HepG2 (cell line): ENCODE measurements at regions not wholly inside any gene's neighbourhood (a gene's known extent, or its start where the extent isn't known, plus 50 kb on each side); places are given as distances from the start of the nearest gene placed in this dataset.

Source experiments
- AGO2 ChIP-seq: fragments of 200-400 bp; formaldehyde crosslinking; optimal IDR thresholded peaks from 2 replicates; pipeline ENCODE3; 2017; ENCODE audit warnings: mild to moderate bottlenecking, low read depth, low read length, moderate library complexity
- CEBPG ChIP-seq: IDR thresholded peaks from 2 replicates; pipeline ENCODE4 v1.6.1; 2016
- CREB3 ChIP-seq: sonication (generic); formaldehyde crosslinking; IDR thresholded peaks from 2 replicates; pipeline ENCODE4 v1.5.0; 2020; ENCODE audit warnings: missing genetic modification reagents
- ELF1 ChIP-seq: sonication (generic); formaldehyde crosslinking; IDR thresholded peaks from 2 replicates; pipeline ENCODE4 v1.4.0; 2020; ENCODE audit warnings: missing genetic modification reagents
- FOXA1 ChIP-seq, 2 experiments: fragments of 450-650 bp in 1 of 2; sonication (generic) in 1 of 2; formaldehyde crosslinking in 1 of 2; IDR thresholded peaks; 2 replicates each; pipeline versions ENCODE4 v1.4.0 to v1.6.1; 2016 to 2020; ENCODE audit warnings: missing genetic modification reagents in 1 of 2
- FOXP1 ChIP-seq, 2 experiments: fragments of 450-650 bp in 1 of 2; IDR thresholded peaks; 2 replicates each; pipeline ENCODE4 v1.6.1; 2017 to 2018; ENCODE audit warnings: antibody characterized with exemption in 1 of 2
- HIC2 ChIP-seq: sonication (generic); formaldehyde crosslinking; IDR thresholded peaks from 2 replicates; pipeline ENCODE4 v1.9.0; 2022; ENCODE audit warnings: low read depth, missing genetic modification reagents
- IKZF5 ChIP-seq: IDR thresholded peaks from 2 replicates; pipeline ENCODE4 v1.6.1; 2018; ENCODE audit warnings: missing genetic modification reagents, mild to moderate bottlenecking, missing compliant biosample characterization
- KDM1A ChIP-seq: IDR thresholded peaks from 2 replicates; pipeline ENCODE4 v1.6.1; 2016; ENCODE audit warnings: missing compliant biosample characterization
- PPARG ChIP-seq: conservative IDR thresholded peaks from 2 replicates; pipeline ENCODE4 v1.6.1; 2016; ENCODE audit warnings: missing biosample characterization, missing genetic modification reagents
- REPIN1 ChIP-seq: sonication (generic); formaldehyde crosslinking; IDR thresholded peaks from 2 replicates; pipeline ENCODE4 v1.8.0; 2022; ENCODE audit warnings: missing genetic modification reagents, low read depth, mild to moderate bottlenecking, borderline replicate concordance
- RNF219 ChIP-seq: sonication (generic); formaldehyde crosslinking; IDR thresholded peaks from 2 replicates; pipeline ENCODE4 v1.5.0; 2020; ENCODE audit warnings: mild to moderate bottlenecking, missing genetic modification reagents
- SMARCC2 ChIP-seq: fragments of 450-650 bp; IDR thresholded peaks from 2 replicates; pipeline ENCODE4 v1.6.1; 2017; ENCODE audit warnings: antibody characterized with exemption, mild to moderate bottlenecking
- SP1 ChIP-seq, 2 experiments: fragments of 450-650 bp in 1 of 2; sonication (generic) in 1 of 2; formaldehyde crosslinking in 1 of 2; IDR thresholded peaks; 2 replicates each; pipeline versions ENCODE4 v1.4.0 to v1.6.1; 2016 to 2020; ENCODE audit warnings: missing genetic modification reagents in 1 of 2
- TARDBP ChIP-seq: sonication (generic); formaldehyde crosslinking; IDR thresholded peaks from 2 replicates; pipeline ENCODE4 v1.8.0; 2022; ENCODE audit warnings: mild to moderate bottlenecking, missing genetic modification reagents
- TERF1 ChIP-seq: sonication (generic); formaldehyde crosslinking; IDR thresholded peaks from 2 replicates; pipeline ENCODE4 v1.8.0; 2022; ENCODE audit warnings: mild to moderate bottlenecking, missing genetic modification reagents, moderate library complexity
- ZNF143 ChIP-seq: sonication (generic); formaldehyde crosslinking; IDR thresholded peaks from 2 replicates; pipeline ENCODE4 v1.4.0; 2020; ENCODE audit warnings: missing genetic modification reagents
- ZNF574 ChIP-seq: sonication (generic); formaldehyde crosslinking; IDR thresholded peaks from 2 replicates; pipeline ENCODE4 v1.4.0; 2020; ENCODE audit warnings: missing genetic modification reagents

GRCh38 chr1:59204001-59204400, 92.9 kb upstream of the FGGY start (continued):
- TF ChIP-seq KDM1A (CRISPR knock-in tag) (peak; percentile 68), TARDBP (CRISPR knock-in tag) (peak; percentile 64), PPARG (peak; percentile 61), ELF1 (peak; percentile 20; the same call in 1 of the 2 replicates), RNF219 (CRISPR knock-in tag) (no peak), IKZF5 (peak; percentile 83; the same call in 1 of the 2 replicates), FOXA1 (IDR thresholded peaks at IDR 0.05) (no peak), FOXA1 (CRISPR knock-in tag; IDR thresholded peaks at IDR 0.05) (peak; percentile 75), FOXP1 (IDR thresholded peaks at IDR 0.05) (no peak), FOXP1 (CRISPR knock-in tag; IDR thresholded peaks at IDR 0.05) (peak; percentile 78), CREB3 (CRISPR knock-in tag) (no peak), ZNF574 (peak; percentile 66), CEBPG (peak; percentile 80), SP1 (IDR thresholded peaks at IDR 0.05) (no peak), SP1 (CRISPR knock-in tag; IDR thresholded peaks at IDR 0.05) (no peak), SMARCC2 (no peak), REPIN1 (0 out of 2 replicates have a peak, but pooled peaks have one; percentile 40), AGO2 (no peak), TERF1 (no peak), ZNF143 (CRISPR knock-in tag) (no peak), HIC2 (CRISPR knock-in tag) (peak; percentile 72)
